Endodermal cell (in vitro differentiated cells): ENCODE measurements at regions not wholly inside any gene's neighbourhood (a gene's known extent, or its start where the extent isn't known, plus 50 kb on each side); places are given as distances from the start of the nearest gene placed in this dataset.

Experiments
- DNase-seq: peaks from one replicate; pipeline ENCODE4 v3.0.0-alpha.2; 2017
- H3K27ac ChIP-seq: 2 replicates; pipeline ENCODE4 v1.5.1; 2013; ENCODE audit warnings: mild to moderate bottlenecking, low read depth, low read length, moderate library complexity
- H3K27me3 ChIP-seq: 2 replicates; pipeline ENCODE4 v1.6.1; 2013; ENCODE audit warnings: mild to moderate bottlenecking, low read length, moderate library complexity; ENCODE audit not compliant: insufficient read depth, control insufficient read depth, poor library complexity, severe bottlenecking
- H3K36me3 ChIP-seq: 2 replicates; pipeline ENCODE4 v1.7.0; 2013; ENCODE audit warnings: mild to moderate bottlenecking, low read length, moderate library complexity; ENCODE audit not compliant: control insufficient read depth, insufficient read depth
- H3K4me1 ChIP-seq: one replicate; pipeline ENCODE4 v1.7.0; 2013; ENCODE audit warnings: low read length; ENCODE audit not compliant: control insufficient read depth, insufficient read depth
- H3K4me3 ChIP-seq: 2 replicates; pipeline ENCODE4 v1.5.1; 2013; ENCODE audit warnings: mild to moderate bottlenecking, low read length, moderate library complexity
- H3K9ac ChIP-seq: 2 replicates; pipeline ENCODE4 v1.6.1; 2013; ENCODE audit warnings: mild to moderate bottlenecking, low read length, moderate library complexity; ENCODE audit not compliant: poor library complexity, severe bottlenecking; ENCODE audit errors: extremely low read depth
- H3K9me3 ChIP-seq: 2 replicates; pipeline ENCODE4 v1.6.1; 2013; ENCODE audit warnings: mild to moderate bottlenecking, low read length, moderate library complexity; ENCODE audit not compliant: control insufficient read depth
- H3K27ac Mint-ChIP-seq: 2 replicates; pipeline ENCODE4 v1.8.0; 2020; ENCODE audit warnings: mixed read lengths
- H3K27me3 Mint-ChIP-seq: 2 replicates; pipeline ENCODE4 v1.8.0; 2021; ENCODE audit warnings: mild to moderate bottlenecking, mixed read lengths; ENCODE audit not compliant: insufficient read depth
- H3K36me3 Mint-ChIP-seq: 2 replicates; pipeline ENCODE4 v1.8.0; 2020; ENCODE audit warnings: low read depth, mixed read lengths
- H3K4me1 Mint-ChIP-seq: 2 replicates; pipeline ENCODE4 v1.8.0; 2020; ENCODE audit warnings: mixed read lengths
- H3K4me3 Mint-ChIP-seq: 2 replicates; pipeline ENCODE4 v1.8.0; 2020; ENCODE audit warnings: mild to moderate bottlenecking, moderate library complexity, mixed read lengths
- H3K9me3 Mint-ChIP-seq: 2 replicates; pipeline ENCODE4 v1.8.0; 2020; ENCODE audit warnings: mild to moderate bottlenecking, mixed read lengths
- CTCF ChIP-seq: fragments of 200-600 bp; sonication (generic); conservative IDR thresholded peaks from 2 replicates; pipeline ENCODE4 v1.5.0; 2021; ENCODE audit warnings: antibody characterized with exemption, mild to moderate bottlenecking
- WGBS, 2 experiments: methylation state at CpG; one replicate each; pipeline versions ENCODE4 v1.1.5 to v1.1.7; 2013; ENCODE audit warnings: missing lambda C conversion rate in 2 of 2, mixed read lengths in 1 of 2; ENCODE audit not compliant: insufficient coverage in 1 of 2, insufficient read length in 1 of 2; 5-methylcytosine and 5-hydroxymethylcytosine counted together

- Histone ChIP-seq H3K36me3 (no peaks in the 10 kb centered on the region), H3K4me1 (no peaks in the 10 kb centered on the region), H3K9me3 (no peaks in the 10 kb centered on the region), H3K4me3 (no peak overlapping the region), H3K9ac (no peak overlapping the region), H3K27me3 (no peaks in the 10 kb centered on the region), H3K27ac (no peak overlapping the region)
- TF ChIP-seq CTCF: no peak
- H3K27ac Mint-ChIP-seq: no peak overlapping the region
- H3K4me1 Mint-ChIP-seq: no peaks in the 10 kb centered on the region
- no peaks in the 10 kb centered on the region for H3K27me3 Mint-ChIP-seq
- WGBS, 2 experiments: 84 to 89% methylated on average over 5 to 6 of the region's 6 CpGs
- H3K9me3 Mint-ChIP-seq: no peaks in the 10 kb centered on the region
- no peak for DNase-seq
- no peak overlapping the region for H3K4me3 Mint-ChIP-seq
- H3K36me3 Mint-ChIP-seq: no peaks in the 10 kb centered on the region
Measured at GRCh38 chr9:12185856-12186255, 507.3 kb upstream of the TYRP1 start.

- Mint-ChIP-seq H3K27me3 (no peaks in the 10 kb centered on the region), H3K4me1 (no peaks in the 10 kb centered on the region), H3K9me3 (no peaks in the 10 kb centered on the region), H3K36me3 (no peaks in the 10 kb centered on the region), H3K27ac (no peak overlapping the region), H3K4me3 (no peak overlapping the region)
- DNase-seq: no peak
- no peaks in the 10 kb centered on the region for H3K36me3 ChIP-seq
- H3K9me3 ChIP-seq: no peaks in the 10 kb centered on the region
- WGBS, 2 experiments: 94% methylated on average over 2 of the region's 2 CpGs; no CpG with 5 or more reads in 1 of the 2 experiments
- no peaks in the 10 kb centered on the region for H3K27me3 ChIP-seq
- no peak overlapping the region for H3K9ac ChIP-seq
- no peak for TF ChIP-seq CTCF
- no peak overlapping the region for H3K27ac ChIP-seq
- H3K4me1 ChIP-seq: no peaks in the 10 kb centered on the region
- H3K4me3 ChIP-seq: no peak overlapping the region
Measured at GRCh38 chr9:12191630-12192029, 501.6 kb upstream of the TYRP1 start.

GRCh38 chr9:12194731-12195130 lies 498.5 kb upstream of the TYRP1 start:
- H3K4me3 Mint-ChIP-seq: no peak overlapping the region

More at GRCh38 chr9:12194731-12195130, 498.5 kb upstream of the TYRP1 start:
- no peaks in the 10 kb centered on the region for H3K27me3 Mint-ChIP-seq
- H3K9me3 Mint-ChIP-seq: no peaks in the 10 kb centered on the region
- no peaks in the 10 kb centered on the region for H3K4me1 Mint-ChIP-seq
- no peak for DNase-seq
- no peak for TF ChIP-seq CTCF
- no peaks in the 10 kb centered on the region for H3K27me3 ChIP-seq
- 93 to 100% methylated on average over 1 to 2 of the region's 2 CpGs for WGBS, 2 experiments
- H3K27ac ChIP-seq: no peak overlapping the region
- no peaks in the 10 kb centered on the region for H3K9me3 ChIP-seq
- H3K36me3 ChIP-seq: no peaks in the 10 kb centered on the region
- no peaks in the 10 kb centered on the region for H3K4me1 ChIP-seq
- no peak overlapping the region for H3K27ac Mint-ChIP-seq
- no peak overlapping the region for H3K9ac ChIP-seq
- H3K36me3 Mint-ChIP-seq: no peaks in the 10 kb centered on the region
- no peak overlapping the region for H3K4me3 ChIP-seq
